ENCODE measurements at regions not wholly inside any gene's neighbourhood (a gene's known extent, or its start where the extent isn't known, plus 50 kb on each side); places are given as distances from the start of the nearest gene placed in this dataset.

- TF ChIP-seq CTCF (IDR thresholded peaks at IDR 0.05) (no peak), POLR2A (IDR thresholded peaks at IDR 0.05) (no peak), POLR2AphosphoS5 (IDR thresholded peaks at IDR 0.05) (no peak), EP300 (IDR thresholded peaks at IDR 0.05) (no peak)
Measured at GRCh38 chr2:146890491-146890890, 954.3 kb upstream of the ACVR2A start.

Data from sigmoid colon (tissue), 4 donors.